HL-60 (cell line): ENCODE measurements at regions not wholly inside any gene's neighbourhood (a gene's known extent, or its start where the extent isn't known, plus 50 kb on each side); places are given as distances from the start of the nearest gene placed in this dataset.

Experiments used
- GABPA ChIP-seq: IDR thresholded peaks from 2 replicates; pipeline ENCODE4 v1.6.1; 2012; ENCODE audit warnings: low read depth
- POLR2AphosphoS5 ChIP-seq: IDR thresholded peaks from 2 replicates; pipeline ENCODE4 v1.6.1; 2012; ENCODE audit warnings: low read depth
- SPI1 ChIP-seq: IDR thresholded peaks from 2 replicates; pipeline ENCODE4 v1.6.1; 2012; ENCODE audit warnings: low read depth, mild to moderate bottlenecking, borderline replicate concordance
- TF ChIP-seq, protein P1 (sequence below): IDR thresholded peaks from one replicate; pipeline ENCODE4 v1.5.1; 2011; ENCODE audit warnings: low read length, control low read depth, inconsistent platforms; ENCODE audit not compliant: insufficient read depth
- TF ChIP-seq, protein P2 (sequence below): IDR thresholded peaks from 2 replicates; pipeline ENCODE4 v1.6.1; 2012; ENCODE audit warnings: low read depth; ENCODE audit not compliant: insufficient replicate concordance

DNA sequence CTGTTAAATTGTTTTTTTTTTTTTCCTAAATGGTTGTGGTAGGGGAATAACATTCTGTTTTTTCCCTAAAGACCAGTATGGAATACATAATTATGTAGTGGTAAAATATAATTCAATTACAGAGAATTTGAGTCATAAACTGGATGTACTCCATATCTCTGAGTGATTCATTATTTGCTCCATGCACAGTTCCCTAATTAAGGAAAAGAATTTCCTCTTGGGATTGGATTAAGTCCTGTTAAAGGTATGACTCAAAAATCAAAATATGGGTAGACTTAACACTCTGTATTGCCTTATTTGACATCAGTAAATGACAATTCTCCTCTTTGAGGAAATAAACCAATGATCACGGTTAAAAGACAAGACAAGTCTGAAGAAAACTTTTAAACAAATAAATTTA, 78.0 kb upstream of the KCNH8 start:
- TF ChIP-seq, protein P1, sequence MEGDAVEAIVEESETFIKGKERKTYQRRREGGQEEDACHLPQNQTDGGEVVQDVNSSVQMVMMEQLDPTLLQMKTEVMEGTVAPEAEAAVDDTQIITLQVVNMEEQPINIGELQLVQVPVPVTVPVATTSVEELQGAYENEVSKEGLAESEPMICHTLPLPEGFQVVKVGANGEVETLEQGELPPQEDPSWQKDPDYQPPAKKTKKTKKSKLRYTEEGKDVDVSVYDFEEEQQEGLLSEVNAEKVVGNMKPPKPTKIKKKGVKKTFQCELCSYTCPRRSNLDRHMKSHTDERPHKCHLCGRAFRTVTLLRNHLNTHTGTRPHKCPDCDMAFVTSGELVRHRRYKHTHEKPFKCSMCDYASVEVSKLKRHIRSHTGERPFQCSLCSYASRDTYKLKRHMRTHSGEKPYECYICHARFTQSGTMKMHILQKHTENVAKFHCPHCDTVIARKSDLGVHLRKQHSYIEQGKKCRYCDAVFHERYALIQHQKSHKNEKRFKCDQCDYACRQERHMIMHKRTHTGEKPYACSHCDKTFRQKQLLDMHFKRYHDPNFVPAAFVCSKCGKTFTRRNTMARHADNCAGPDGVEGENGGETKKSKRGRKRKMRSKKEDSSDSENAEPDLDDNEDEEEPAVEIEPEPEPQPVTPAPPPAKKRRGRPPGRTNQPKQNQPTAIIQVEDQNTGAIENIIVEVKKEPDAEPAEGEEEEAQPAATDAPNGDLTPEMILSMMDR = no peak
- TF ChIP-seq POLR2AphosphoS5 = no peak
- TF ChIP-seq, protein P2, sequence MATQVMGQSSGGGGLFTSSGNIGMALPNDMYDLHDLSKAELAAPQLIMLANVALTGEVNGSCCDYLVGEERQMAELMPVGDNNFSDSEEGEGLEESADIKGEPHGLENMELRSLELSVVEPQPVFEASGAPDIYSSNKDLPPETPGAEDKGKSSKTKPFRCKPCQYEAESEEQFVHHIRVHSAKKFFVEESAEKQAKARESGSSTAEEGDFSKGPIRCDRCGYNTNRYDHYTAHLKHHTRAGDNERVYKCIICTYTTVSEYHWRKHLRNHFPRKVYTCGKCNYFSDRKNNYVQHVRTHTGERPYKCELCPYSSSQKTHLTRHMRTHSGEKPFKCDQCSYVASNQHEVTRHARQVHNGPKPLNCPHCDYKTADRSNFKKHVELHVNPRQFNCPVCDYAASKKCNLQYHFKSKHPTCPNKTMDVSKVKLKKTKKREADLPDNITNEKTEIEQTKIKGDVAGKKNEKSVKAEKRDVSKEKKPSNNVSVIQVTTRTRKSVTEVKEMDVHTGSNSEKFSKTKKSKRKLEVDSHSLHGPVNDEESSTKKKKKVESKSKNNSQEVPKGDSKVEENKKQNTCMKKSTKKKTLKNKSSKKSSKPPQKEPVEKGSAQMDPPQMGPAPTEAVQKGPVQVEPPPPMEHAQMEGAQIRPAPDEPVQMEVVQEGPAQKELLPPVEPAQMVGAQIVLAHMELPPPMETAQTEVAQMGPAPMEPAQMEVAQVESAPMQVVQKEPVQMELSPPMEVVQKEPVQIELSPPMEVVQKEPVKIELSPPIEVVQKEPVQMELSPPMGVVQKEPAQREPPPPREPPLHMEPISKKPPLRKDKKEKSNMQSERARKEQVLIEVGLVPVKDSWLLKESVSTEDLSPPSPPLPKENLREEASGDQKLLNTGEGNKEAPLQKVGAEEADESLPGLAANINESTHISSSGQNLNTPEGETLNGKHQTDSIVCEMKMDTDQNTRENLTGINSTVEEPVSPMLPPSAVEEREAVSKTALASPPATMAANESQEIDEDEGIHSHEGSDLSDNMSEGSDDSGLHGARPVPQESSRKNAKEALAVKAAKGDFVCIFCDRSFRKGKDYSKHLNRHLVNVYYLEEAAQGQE = no peak
- no peak for TF ChIP-seq GABPA
- no peak for TF ChIP-seq SPI1
